ENCODE measurements at regions not wholly inside any gene's neighbourhood (a gene's known extent, or its start where the extent isn't known, plus 50 kb on each side); places are given as distances from the start of the nearest gene placed in this dataset.

GRCh38 chr10:113350311-113351040, 202.4 kb upstream of the HABP2 start:
- WGBS, 2 donors: 75 to 77% methylated on average over 11 of the region's 11 CpGs
- intact Hi-C loops (cut with DNase I; ENCODE audit: low total_unique reads): no loop called here
- DNase-seq (ENCODE audit: low spot score in 2 of 2): no peak
- no peak overlapping the region for H3K4me3 ChIP-seq (ENCODE audit: low read depth, poor library complexity, severe bottlenecking)
- TF ChIP-seq CTCF (IDR thresholded peaks at IDR 0.05) (no peak), POLR2A (IDR thresholded peaks at IDR 0.05) (no peak)

GRCh38 chr10:113354711-113355110, 198.1 kb upstream of the HABP2 start:
- TF ChIP-seq POLR2A (IDR thresholded peaks at IDR 0.05): no peak
- no peak for TF ChIP-seq CTCF (IDR thresholded peaks at IDR 0.05)
- H3K4me3 ChIP-seq (ENCODE audit: low read depth, poor library complexity, severe bottlenecking): no peak overlapping the region
- whole genome bisulfite sequencing, 2 donors: 79 to 90% methylated on average over 3 of the region's 3 CpGs
- DNase-seq (ENCODE audit: low spot score in 2 of 2): no peak
- intact Hi-C loops (cut with DNase I; ENCODE audit: low total_unique reads): no loop called here

- no peak for TF ChIP-seq POLR2A (IDR thresholded peaks at IDR 0.05)
- TF ChIP-seq CTCF (IDR thresholded peaks at IDR 0.05): no peak
- no peak for DNase-seq (ENCODE audit: low spot score in 2 of 2)
- intact Hi-C loops (cut with DNase I; ENCODE audit: low total_unique reads): no loop called here
- WGBS, 2 donors: 36 to 40% methylated on average over 5 of the region's 5 CpGs
- no peak overlapping the region for H3K4me3 ChIP-seq (ENCODE audit: low read depth, poor library complexity, severe bottlenecking)
These were observed 195.8 kb upstream of the HABP2 start for GRCh38 chr10:113356794-113357680.

- intact Hi-C loops (cut with DNase I; ENCODE audit: low total_unique reads): no loop called here
- WGBS, 2 donors: 69 to 75% methylated on average over 18 of the region's 18 CpGs
- H3K4me3 ChIP-seq (ENCODE audit: low read depth, poor library complexity, severe bottlenecking): no peak overlapping the region
- DNase-seq (ENCODE audit: low spot score in 2 of 2): no peak
- TF ChIP-seq POLR2A (IDR thresholded peaks at IDR 0.05): no peak
- TF ChIP-seq CTCF (IDR thresholded peaks at IDR 0.05): no peak
These were observed 195.1 kb upstream of the HABP2 start for GRCh38 chr10:113357681-113358300.

- intact Hi-C loops (cut with DNase I; ENCODE audit: low total_unique reads): no loop called here
- no peak for DNase-seq (ENCODE audit: low spot score in 2 of 2)
- TF ChIP-seq CTCF (IDR thresholded peaks at IDR 0.05): no peak
- no peak for TF ChIP-seq POLR2A (IDR thresholded peaks at IDR 0.05)
- H3K4me3 ChIP-seq (ENCODE audit: low read depth, poor library complexity, severe bottlenecking): no peak overlapping the region
These were observed 193.2 kb upstream of the HABP2 start for GRCh38 chr10:113359655-113360054.

All from lower leg skin (tissue), 4 donors.